COLO668 (cell line): ENCODE measurements at regions not wholly inside any gene's neighbourhood (a gene's known extent, or its start where the extent isn't known, plus 50 kb on each side); places are given as distances from the start of the nearest gene placed in this dataset.

Source experiments
- DNase-seq: peaks from one replicate; lab custom pipeline; 2025; ENCODE audit not compliant: unreplicated experiment; lab: John Stamatoyannopoulos, UW

GRCh38 chr18:46426021-46426678, 230.9 kb downstream of the LOXHD1 start:
- DNase-seq: no peak

GRCh38 chr18:46426679-46427047, 230.4 kb downstream of the LOXHD1 start:
- DNase-seq: no peak
